Fibroblast of pulmonary artery (primary cell): ENCODE measurements at regions not wholly inside any gene's neighbourhood (a gene's known extent, or its start where the extent isn't known, plus 50 kb on each side); places are given as distances from the start of the nearest gene placed in this dataset.
A peak's percentile ranks its signal among the peaks of the same experiment; 100 is the strongest.

Source experiments
- DNase-seq: peaks from one replicate; pipeline ENCODE4 v3.0.0-alpha.2; 2010; ENCODE audit warnings: low read depth
- H3K4me3 ChIP-seq: replicated peaks from 2 replicates; pipeline ENCODE4 v1.5.1; 2011; ENCODE audit warnings: low read depth, mild to moderate bottlenecking, control low read depth, low read length, moderate library complexity
- CTCF ChIP-seq: IDR thresholded peaks from 2 replicates; pipeline ENCODE4 v1.5.1; 2011; ENCODE audit warnings: mild to moderate bottlenecking, control low read depth, low read length, inconsistent platforms; ENCODE audit errors: missing control alignments

GRCh38 chr17:65467156-65467555 lies 94.3 kb downstream of the AXIN2 start:
- DNase-seq: no peak
- H3K4me3 ChIP-seq: no peak overlapping the region
- no peak for TF ChIP-seq CTCF

GRCh38 chr17:65466547-65466946 lies 94.9 kb downstream of the AXIN2 start:
- TF ChIP-seq CTCF: no peak
- no peak for DNase-seq
- H3K4me3 ChIP-seq: no peak overlapping the region

GRCh38 chr17:65463242-65463641 lies 98.2 kb downstream of the AXIN2 start:
- DNase-seq: peak; percentile 97

GRCh38 chr17:65459677-65460347 lies 101.6 kb downstream of the AXIN2 start:
- DNase-seq: no peak
- no peak for TF ChIP-seq CTCF
- H3K4me3 ChIP-seq: no peak overlapping the region

More at GRCh38 chr17:65463242-65463641, 98.2 kb downstream of the AXIN2 start:
- no peak for TF ChIP-seq CTCF
- H3K4me3 ChIP-seq: no peak overlapping the region

- DNase-seq: no peak
- TF ChIP-seq CTCF: no peak
- H3K4me3 ChIP-seq: no peak overlapping the region
Observed at GRCh38 chr17:65457635-65458257, 103.7 kb downstream of the AXIN2 start.

GRCh38 chr17:65457183-65457582 lies 104.3 kb downstream of the AXIN2 start:
- no peak for TF ChIP-seq CTCF
- DNase-seq: no peak
- H3K4me3 ChIP-seq: no peak overlapping the region
